ACC112 (cell line): ENCODE measurements at regions not wholly inside any gene's neighbourhood (a gene's known extent, or its start where the extent isn't known, plus 50 kb on each side); places are given as distances from the start of the nearest gene placed in this dataset.
"Not testable (repeated sequence)": the region's sequence is repeated elsewhere in the genome, so short reads cannot be mapped to it uniquely, and the experiment has no call there.

ENCODE experiments used
- H2AFZ ChIP-seq: fragments of 200-600 bp; sonication (generic); one replicate; pipeline ENCODE4 v1.6.0; 2017; ENCODE audit warnings: antibody characterized with exemption, low read length; ENCODE audit not compliant: unreplicated experiment
- H3K27ac ChIP-seq: fragments of 200-600 bp; sonication (generic); 2 replicates; pipeline ENCODE4 v1.5.1; 2014; ENCODE audit warnings: low read depth, mild to moderate bottlenecking, antibody characterized with exemption, low read length, moderate library complexity
- H3K27me3 ChIP-seq: fragments of 200-600 bp; sonication (generic); 2 replicates; pipeline ENCODE4 v1.6.1; 2014; ENCODE audit warnings: mild to moderate bottlenecking, antibody characterized with exemption, low read length, moderate library complexity, mixed read lengths; ENCODE audit not compliant: insufficient read depth
- H3K36me3 ChIP-seq: fragments of 200-600 bp; sonication (generic); 2 replicates; pipeline ENCODE4 v1.6.1; 2016; ENCODE audit warnings: mild to moderate bottlenecking, antibody characterized with exemption, low read length, moderate library complexity, mixed read lengths; ENCODE audit not compliant: insufficient read depth
- H3K4me1 ChIP-seq: fragments of 200-600 bp; sonication (generic); one replicate; pipeline ENCODE4 v1.6.1; 2016; ENCODE audit warnings: low read length, mixed read lengths; ENCODE audit not compliant: insufficient read depth, unreplicated experiment, control insufficient read depth
- H3K4me3 ChIP-seq: fragments of 200-600 bp; sonication (generic); 2 replicates; pipeline ENCODE4 v1.5.1; 2014; ENCODE audit warnings: mild to moderate bottlenecking, low read depth, low read length
- H3K79me2 ChIP-seq: fragments of 200-600 bp; sonication (generic); one replicate; pipeline ENCODE4 v1.6.0; 2016; ENCODE audit warnings: low read length; ENCODE audit not compliant: control insufficient read depth, unreplicated experiment, insufficient read depth

DNA sequence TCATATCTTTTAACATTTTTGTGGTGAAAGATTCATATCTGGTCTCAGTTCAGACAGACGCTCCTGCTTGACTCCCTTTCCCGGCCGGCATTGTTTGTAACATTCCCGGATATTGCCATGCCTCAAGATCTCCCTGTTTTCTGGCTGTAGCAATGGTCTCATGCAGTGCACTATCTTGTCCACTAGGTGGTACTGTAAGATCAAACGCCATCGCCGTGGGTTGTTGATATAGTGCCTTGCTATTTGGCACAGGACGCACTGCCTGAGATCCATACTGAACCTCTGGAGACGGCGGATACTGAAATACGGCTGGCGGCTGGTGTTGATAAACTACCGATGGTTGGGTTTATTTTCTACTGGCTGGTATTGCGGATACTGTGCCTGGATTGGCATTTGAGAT lies 218.6 kb downstream of the ADRA2C start:
- not testable (repeated sequence) for H3K27me3 ChIP-seq, H3K27ac ChIP-seq, H3K4me1 ChIP-seq, H3K4me3 ChIP-seq, H2AFZ ChIP-seq, H3K79me2 ChIP-seq, H3K36me3 ChIP-seq

DNA sequence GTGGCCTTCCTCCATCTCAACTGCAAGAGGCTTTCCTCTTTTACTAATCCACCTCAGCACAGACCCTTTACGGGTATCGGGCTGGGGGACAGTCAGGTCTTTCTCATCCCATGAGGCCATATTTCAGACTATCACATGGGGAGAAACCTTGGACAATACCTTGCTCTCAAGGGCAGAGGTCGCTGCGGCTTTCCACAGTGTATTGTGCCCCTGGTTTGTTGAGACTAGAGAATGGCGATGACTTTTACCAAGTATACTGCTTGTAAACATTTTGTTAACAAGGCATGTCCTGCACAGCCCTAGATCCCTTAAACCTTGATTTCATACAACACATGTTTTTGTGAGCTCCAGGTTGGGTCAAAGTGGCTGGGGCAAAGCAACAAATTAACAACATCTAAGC lies 220.2 kb downstream of the ADRA2C start:
- H3K27me3 ChIP-seq, H3K36me3 ChIP-seq, H3K4me3 ChIP-seq, H3K4me1 ChIP-seq, H3K79me2 ChIP-seq, H3K27ac ChIP-seq, H2AFZ ChIP-seq: not testable (repeated sequence)

- not testable (repeated sequence) for H3K4me1 ChIP-seq, H3K4me3 ChIP-seq, H3K36me3 ChIP-seq, H2AFZ ChIP-seq, H3K79me2 ChIP-seq, H3K27me3 ChIP-seq, H3K27ac ChIP-seq
Observed at GRCh38 chr4:3997386-3997785, 229.3 kb downstream of the OTOP1 start.

GRCh38 chr4:4004036-4004435 lies 222.7 kb downstream of the OTOP1 start:
- H3K27me3 ChIP-seq, H2AFZ ChIP-seq, H3K4me3 ChIP-seq, H3K4me1 ChIP-seq, H3K36me3 ChIP-seq, H3K27ac ChIP-seq, H3K79me2 ChIP-seq: not testable (repeated sequence)

GRCh38 chr4:4004702-4005101 lies 222.0 kb downstream of the OTOP1 start:
- H3K4me3 ChIP-seq, H3K4me1 ChIP-seq, H3K27ac ChIP-seq, H3K27me3 ChIP-seq, H3K79me2 ChIP-seq, H3K36me3 ChIP-seq, H2AFZ ChIP-seq: not testable (repeated sequence)

GRCh38 chr4:4006356-4006755 lies 220.4 kb downstream of the OTOP1 start:
- not testable (repeated sequence) for H3K4me3 ChIP-seq, H3K36me3 ChIP-seq, H3K4me1 ChIP-seq, H3K79me2 ChIP-seq, H2AFZ ChIP-seq, H3K27ac ChIP-seq, H3K27me3 ChIP-seq

DNA sequence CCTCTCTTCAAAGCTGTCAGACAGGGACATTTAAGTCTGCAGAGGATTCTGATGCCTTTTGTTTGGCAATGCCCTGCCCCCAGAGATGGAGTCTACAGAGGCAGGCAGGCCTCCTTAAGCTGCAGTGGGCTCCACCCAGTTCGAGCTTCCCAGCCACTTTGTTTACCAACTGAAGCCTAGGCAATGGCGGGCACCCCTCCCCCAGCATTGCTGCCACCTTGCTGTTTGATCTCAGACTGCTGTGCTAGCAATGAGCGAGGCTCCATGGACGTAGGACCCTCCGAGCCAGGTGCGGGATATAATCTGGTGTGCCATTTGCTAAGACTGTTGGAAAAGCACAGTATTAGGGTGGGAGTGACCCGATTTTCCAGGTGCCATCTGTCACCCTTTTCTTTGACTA lies 207.7 kb downstream of the OTOP1 start:
- not testable (repeated sequence) for H3K36me3 ChIP-seq, H3K79me2 ChIP-seq, H3K27ac ChIP-seq, H2AFZ ChIP-seq, H3K27me3 ChIP-seq, H3K4me1 ChIP-seq, H3K4me3 ChIP-seq

GRCh38 chr4:4021161-4021560 lies 205.6 kb downstream of the OTOP1 start:
- H3K36me3 ChIP-seq, H3K4me1 ChIP-seq, H3K27me3 ChIP-seq, H3K79me2 ChIP-seq, H3K4me3 ChIP-seq, H2AFZ ChIP-seq, H3K27ac ChIP-seq: not testable (repeated sequence)

DNA sequence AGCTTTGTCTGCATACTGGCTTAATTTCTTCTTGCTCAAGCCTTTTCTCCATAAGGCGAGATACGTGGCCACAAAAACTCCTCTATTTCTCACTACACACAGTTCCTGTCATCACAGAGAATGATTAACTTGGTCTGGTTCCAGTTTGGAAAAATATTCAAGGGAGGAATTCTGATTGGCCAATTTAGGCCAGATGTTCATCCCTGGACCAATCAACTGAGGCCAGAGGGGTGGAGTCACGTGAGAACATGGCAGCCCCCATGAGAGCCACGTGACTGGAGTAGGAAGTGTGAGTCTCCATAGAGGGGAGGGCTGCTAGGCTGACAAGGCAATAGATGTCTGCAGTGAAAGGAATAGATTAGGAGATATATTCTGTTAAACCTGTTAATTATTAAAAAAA lies 200.0 kb downstream of the OTOP1 start:
- not testable (repeated sequence) for H3K36me3 ChIP-seq, H3K79me2 ChIP-seq, H3K4me3 ChIP-seq, H3K27me3 ChIP-seq, H3K4me1 ChIP-seq, H2AFZ ChIP-seq, H3K27ac ChIP-seq

DNA sequence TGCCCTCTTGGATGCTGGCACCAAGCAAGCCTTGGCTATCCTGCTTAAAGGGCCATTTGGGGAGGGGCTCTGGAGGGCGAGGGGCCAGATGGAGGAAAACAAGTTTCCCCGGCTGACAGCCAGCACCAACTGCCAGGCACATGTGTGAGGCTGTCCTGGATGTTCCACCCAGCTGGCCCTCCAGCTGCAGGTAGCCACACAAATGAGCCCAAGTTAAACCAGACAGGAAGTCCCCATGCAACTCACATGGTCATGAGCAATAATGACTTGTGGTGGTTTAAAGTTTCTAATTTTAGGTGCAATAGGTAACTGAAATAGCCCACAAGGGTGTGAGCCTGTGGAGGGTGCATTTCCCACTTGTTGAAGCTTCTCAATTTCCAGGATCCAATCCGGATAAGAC lies 198.0 kb downstream of the OTOP1 start:
- H3K27me3 ChIP-seq: peaks cover 15% of the 10 kb centered on the region
- H2AFZ ChIP-seq, H3K4me3 ChIP-seq, H3K4me1 ChIP-seq, H3K79me2 ChIP-seq, H3K27ac ChIP-seq, H3K36me3 ChIP-seq: not testable (repeated sequence)

DNA sequence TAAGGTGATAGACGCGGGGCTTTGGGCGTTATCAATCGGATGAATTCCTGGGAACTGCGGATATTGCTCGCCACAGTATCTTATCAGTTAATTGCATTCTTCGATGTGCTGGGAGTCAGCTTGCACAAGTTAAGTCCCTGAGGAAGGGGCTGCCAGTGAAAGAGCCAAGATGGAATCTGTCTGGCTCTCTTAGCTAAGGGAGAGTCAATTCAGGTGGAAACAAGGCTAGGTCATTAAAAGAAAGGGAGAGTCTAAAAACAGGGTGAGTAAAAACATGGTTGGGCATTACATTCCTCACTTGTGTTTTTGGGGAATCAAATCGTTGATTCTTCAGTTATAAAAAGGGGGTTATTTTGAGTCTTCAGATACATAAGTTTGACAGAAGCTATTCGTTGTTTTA lies 196.2 kb downstream of the OTOP1 start:
- H3K79me2 ChIP-seq, H3K4me1 ChIP-seq, H3K27ac ChIP-seq, H3K36me3 ChIP-seq, H2AFZ ChIP-seq, H3K4me3 ChIP-seq: not testable (repeated sequence)
- H3K27me3 ChIP-seq: peaks cover 17% of the 10 kb centered on the region
